ENCODE measurements at regions not wholly inside any gene's neighbourhood (a gene's known extent, or its start where the extent isn't known, plus 50 kb on each side); places are given as distances from the start of the nearest gene placed in this dataset.

GRCh38 chr2:195535911-195536522 is 121.0 kb upstream of the SLC39A10 start:
- no peaks in the 10 kb centered on the region for H3K9me2 ChIP-seq (replicated peaks; ENCODE audit: insufficient read depth, low read length)
- no peak overlapping the region for H2AFZ ChIP-seq (ENCODE audit: low read length)
- H4K20me1 ChIP-seq (ENCODE audit: insufficient read depth, low read length), result no peaks in the 10 kb centered on the region
- no peak overlapping the region for H3K4me3 ChIP-seq (ENCODE audit: low read length)
- no peaks in the 10 kb centered on the region for H3K79me2 ChIP-seq (ENCODE audit: low read length)
- TF ChIP-seq CTCF (IDR thresholded peaks at IDR 0.05; ENCODE audit: low read length), result no peak
- no peak for TF ChIP-seq EZH2phosphoT487 (IDR thresholded peaks at IDR 0.05; ENCODE audit: low read length)
- TF ChIP-seq EZH2 (optimal IDR thresholded peaks at IDR 0.05; ENCODE audit: low read depth, low read length), result no peak
- peaks cover 4% of the 10 kb centered on the region; the same call in 1 of the 2 replicates for H3F3A ChIP-seq (ENCODE audit: insufficient read depth, low read length)
- H3K9ac ChIP-seq (ENCODE audit: low read length), result no peak overlapping the region
- peak; percentile 90 for DNase-seq
- H3K36me3 ChIP-seq (replicated peaks; ENCODE audit: insufficient read depth, low read length), result no peaks in the 10 kb centered on the region
- peak overlapping the region; percentile 59 for H3K4me2 ChIP-seq (ENCODE audit: low read depth, low read length)
- H3K9me3 ChIP-seq (replicated peaks; ENCODE audit: insufficient read depth, low read length), result no peaks in the 10 kb centered on the region
- peaks cover 26% of the 10 kb centered on the region for H3K4me1 ChIP-seq (ENCODE audit: low read length)
- H3K27me3 ChIP-seq (replicated peaks; ENCODE audit: insufficient read depth, low read length), result peaks cover 11% of the 10 kb centered on the region; the same call in 1 of the 2 replicates
- no peak overlapping the region for H3K27ac ChIP-seq (ENCODE audit: low read length)

GRCh38 chr2:195534971-195535370 is 122.1 kb upstream of the SLC39A10 start:
- no peak overlapping the region for H3K4me2 ChIP-seq (ENCODE audit: low read depth, low read length)
- no peak overlapping the region for H2AFZ ChIP-seq (ENCODE audit: low read length)
- TF ChIP-seq EZH2phosphoT487 (IDR thresholded peaks at IDR 0.05; ENCODE audit: low read length), result no peak
- TF ChIP-seq EZH2 (optimal IDR thresholded peaks at IDR 0.05; ENCODE audit: low read depth, low read length), result no peak
- no peak for TF ChIP-seq CTCF (IDR thresholded peaks at IDR 0.05; ENCODE audit: low read length)

GRCh38 chr2:195533771-195534642 is 123.0 kb upstream of the SLC39A10 start:
- no peaks in the 10 kb centered on the region for H4K20me1 ChIP-seq (ENCODE audit: insufficient read depth, low read length)
- H3K9me2 ChIP-seq (replicated peaks; ENCODE audit: insufficient read depth, low read length), result no peaks in the 10 kb centered on the region
- H3F3A ChIP-seq (ENCODE audit: insufficient read depth, low read length), result peaks cover 4% of the 10 kb centered on the region; the same call in 1 of the 2 replicates
- TF ChIP-seq EZH2 (optimal IDR thresholded peaks at IDR 0.05; ENCODE audit: low read depth, low read length), result no peak
- no peaks in the 10 kb centered on the region for H3K36me3 ChIP-seq (replicated peaks; ENCODE audit: insufficient read depth, low read length)
- H3K27me3 ChIP-seq (replicated peaks; ENCODE audit: insufficient read depth, low read length), result peaks cover 11% of the 10 kb centered on the region; the same call in 1 of the 2 replicates
- no peaks in the 10 kb centered on the region for H3K79me2 ChIP-seq (ENCODE audit: low read length)
- no peak for DNase-seq
- H3K4me3 ChIP-seq (ENCODE audit: low read length), result no peak overlapping the region
- no peak overlapping the region for H3K27ac ChIP-seq (ENCODE audit: low read length)
- H3K4me1 ChIP-seq (ENCODE audit: low read length), result peaks cover 26% of the 10 kb centered on the region
- H3K4me2 ChIP-seq (ENCODE audit: low read depth, low read length), result no peak overlapping the region
- H2AFZ ChIP-seq (ENCODE audit: low read length), result no peak overlapping the region
- H3K9ac ChIP-seq (ENCODE audit: low read length), result no peak overlapping the region
- no peaks in the 10 kb centered on the region for H3K9me3 ChIP-seq (replicated peaks; ENCODE audit: insufficient read depth, low read length)

More at GRCh38 chr2:195534971-195535370, 122.1 kb upstream of the SLC39A10 start:
- H4K20me1 ChIP-seq (ENCODE audit: insufficient read depth, low read length), result no peaks in the 10 kb centered on the region
- no peaks in the 10 kb centered on the region for H3K9me3 ChIP-seq (replicated peaks; ENCODE audit: insufficient read depth, low read length)
- no peaks in the 10 kb centered on the region for H3K36me3 ChIP-seq (replicated peaks; ENCODE audit: insufficient read depth, low read length)
- H3K27me3 ChIP-seq (replicated peaks; ENCODE audit: insufficient read depth, low read length), result peaks cover 11% of the 10 kb centered on the region; the same call in 1 of the 2 replicates
- no peak overlapping the region for H3K27ac ChIP-seq (ENCODE audit: low read length)
- no peaks in the 10 kb centered on the region for H3K79me2 ChIP-seq (ENCODE audit: low read length)
- H3K9me2 ChIP-seq (replicated peaks; ENCODE audit: insufficient read depth, low read length), result no peaks in the 10 kb centered on the region
- no peak overlapping the region for H3K4me3 ChIP-seq (ENCODE audit: low read length)
- peaks cover 4% of the 10 kb centered on the region; the same call in 1 of the 2 replicates for H3F3A ChIP-seq (ENCODE audit: insufficient read depth, low read length)
- H3K4me1 ChIP-seq (ENCODE audit: low read length), result peaks cover 26% of the 10 kb centered on the region
- DNase-seq, result no peak
- no peak overlapping the region for H3K9ac ChIP-seq (ENCODE audit: low read length)
